DMS153 (cell line): ENCODE measurements at regions not wholly inside any gene's neighbourhood (a gene's known extent, or its start where the extent isn't known, plus 50 kb on each side); places are given as distances from the start of the nearest gene placed in this dataset.
"Not testable (repeated sequence)": the region's sequence is repeated elsewhere in the genome, so short reads cannot be mapped to it uniquely, and the experiment has no call there.

ENCODE experiments used
- DNase-seq: peaks from one replicate; lab custom pipeline; 2025; lab: John Stamatoyannopoulos, UW

- DNase-seq, result no peak
Observed at GRCh38 chr14:89065879-89066278, 241.4 kb downstream of the TTC8 start.

GRCh38 chr14:89067293-89067972 lies 243.0 kb downstream of the TTC8 start:
- no peak for DNase-seq

- DNase-seq, result no peak
Observed at GRCh38 chr14:89078021-89078795, 253.8 kb downstream of the TTC8 start.

GRCh38 chr14:89085231-89085731 lies 260.8 kb downstream of the TTC8 start:
- no peak for DNase-seq

GRCh38 chr14:89085737-89086382 lies 261.4 kb downstream of the TTC8 start:
- DNase-seq, result no peak

GRCh38 chr14:89088530-89088929 lies 264.1 kb downstream of the TTC8 start:
- no peak for DNase-seq

GRCh38 chr14:89089330-89089729 lies 264.9 kb downstream of the TTC8 start:
- DNase-seq, result no peak

GRCh38 chr14:89091781-89092180 lies 267.3 kb downstream of the TTC8 start:
- DNase-seq, result no peak

- DNase-seq, result no peak
Observed at GRCh38 chr14:89093083-89093730, 268.8 kb downstream of the TTC8 start.

- DNase-seq, result no peak
Observed at GRCh38 chr14:89095036-89095435, 270.6 kb downstream of the TTC8 start.

GRCh38 chr14:89096946-89097345 lies 272.5 kb downstream of the TTC8 start:
- no peak for DNase-seq

GRCh38 chr14:89098254-89098653 lies 273.8 kb downstream of the TTC8 start:
- DNase-seq, result no peak

GRCh38 chr14:89104171-89104817 lies 279.8 kb downstream of the TTC8 start:
- not testable (repeated sequence) for DNase-seq

- DNase-seq, result not testable (repeated sequence)
Observed at GRCh38 chr14:89104861-89105260, 280.4 kb downstream of the TTC8 start.
